ENCODE measurements at regions not wholly inside any gene's neighbourhood (a gene's known extent, or its start where the extent isn't known, plus 50 kb on each side); places are given as distances from the start of the nearest gene placed in this dataset.

DNA sequence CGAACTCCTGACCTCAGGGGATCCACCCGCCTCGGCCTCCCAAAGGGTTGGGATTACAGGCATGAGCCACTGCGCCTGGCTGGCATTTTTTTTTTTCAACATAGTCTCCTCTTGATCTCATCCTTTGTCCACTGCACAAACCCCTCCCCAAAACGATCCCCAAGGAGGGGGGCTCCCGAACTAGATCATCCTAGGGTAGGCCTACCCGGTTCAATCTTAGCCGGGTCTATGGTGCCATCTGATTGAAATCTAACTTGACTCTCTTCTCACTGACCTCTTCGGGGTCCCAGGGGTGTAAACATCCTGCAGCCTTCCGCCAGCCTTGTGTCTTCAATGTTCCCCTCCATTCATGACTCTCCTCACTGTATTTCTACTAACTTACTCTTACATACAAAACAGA lies 140.5 kb upstream of the CRHR1 start:
- TF ChIP-seq, protein P1, sequence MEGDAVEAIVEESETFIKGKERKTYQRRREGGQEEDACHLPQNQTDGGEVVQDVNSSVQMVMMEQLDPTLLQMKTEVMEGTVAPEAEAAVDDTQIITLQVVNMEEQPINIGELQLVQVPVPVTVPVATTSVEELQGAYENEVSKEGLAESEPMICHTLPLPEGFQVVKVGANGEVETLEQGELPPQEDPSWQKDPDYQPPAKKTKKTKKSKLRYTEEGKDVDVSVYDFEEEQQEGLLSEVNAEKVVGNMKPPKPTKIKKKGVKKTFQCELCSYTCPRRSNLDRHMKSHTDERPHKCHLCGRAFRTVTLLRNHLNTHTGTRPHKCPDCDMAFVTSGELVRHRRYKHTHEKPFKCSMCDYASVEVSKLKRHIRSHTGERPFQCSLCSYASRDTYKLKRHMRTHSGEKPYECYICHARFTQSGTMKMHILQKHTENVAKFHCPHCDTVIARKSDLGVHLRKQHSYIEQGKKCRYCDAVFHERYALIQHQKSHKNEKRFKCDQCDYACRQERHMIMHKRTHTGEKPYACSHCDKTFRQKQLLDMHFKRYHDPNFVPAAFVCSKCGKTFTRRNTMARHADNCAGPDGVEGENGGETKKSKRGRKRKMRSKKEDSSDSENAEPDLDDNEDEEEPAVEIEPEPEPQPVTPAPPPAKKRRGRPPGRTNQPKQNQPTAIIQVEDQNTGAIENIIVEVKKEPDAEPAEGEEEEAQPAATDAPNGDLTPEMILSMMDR (IDR thresholded peaks at IDR 0.05), result no peak
- no peak for TF ChIP-seq POLR2A (IDR thresholded peaks at IDR 0.05)
- no peak for TF ChIP-seq EP300 (IDR thresholded peaks at IDR 0.05)
- TF ChIP-seq POLR2AphosphoS5 (IDR thresholded peaks at IDR 0.05), result no peak

All from upper lobe of left lung (tissue), 4 donors.